ENCODE measurements at regions not wholly inside any gene's neighbourhood (a gene's known extent, or its start where the extent isn't known, plus 50 kb on each side); places are given as distances from the start of the nearest gene placed in this dataset.
A peak's percentile ranks its signal among the peaks of the same experiment; 100 is the strongest.

DNA sequence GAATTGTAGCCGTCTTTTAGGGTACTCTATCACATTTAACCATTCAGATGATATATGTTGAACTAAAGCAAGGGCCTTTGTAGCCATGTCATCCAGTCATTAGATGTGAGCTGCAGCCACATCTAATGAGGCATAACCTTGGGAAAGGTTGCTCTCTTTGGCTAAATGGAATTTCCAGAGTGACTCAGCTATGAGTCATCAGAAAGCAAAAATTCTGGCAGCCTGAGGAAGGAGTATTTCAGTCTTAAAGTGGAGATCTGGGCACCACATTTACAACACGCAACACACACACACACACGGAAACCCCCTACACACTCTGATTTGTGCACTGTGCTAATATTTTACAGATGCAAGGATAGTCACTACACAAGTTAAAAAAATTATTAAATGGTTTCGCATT, 176.9 kb upstream of the ZWINT start:
- H3K79me1 ChIP-seq (ENCODE audit: low read length) = peaks cover 7% of the 10 kb centered on the region
- H2AFZ ChIP-seq (ENCODE audit: insufficient read depth, low read length, poor library complexity) = no peak overlapping the region
- no peaks in the 10 kb centered on the region for H3K9me3 ChIP-seq (ENCODE audit: insufficient read depth, low read depth, low read length)
- no peak overlapping the region for H3K23ac ChIP-seq (ENCODE audit: low read length)
- H3K36me3 ChIP-seq (ENCODE audit: control insufficient read depth in 1 of 2, insufficient read depth in 2 of 2, low read length in 2 of 2) = no peaks in the 10 kb centered on the region
- no CpG with 5 or more reads among the region's 4 CpGs for WGBS (ENCODE audit: extremely low coverage, insufficient coverage, insufficient read length)
- no peak overlapping the region for H2AK5ac ChIP-seq (ENCODE audit: low read length)
- H3K27me3 ChIP-seq (ENCODE audit: insufficient read depth, low read length) = no peaks in the 10 kb centered on the region
- no peak overlapping the region for H2BK120ac ChIP-seq (ENCODE audit: insufficient read depth, low read length, poor library complexity)
- H2BK12ac ChIP-seq (ENCODE audit: low read length) = no peak overlapping the region
- H3K4ac ChIP-seq (ENCODE audit: low read depth, low read length) = no peak overlapping the region
- H3K27ac ChIP-seq (ENCODE audit: low read depth, low read length) = peak overlapping the region; percentile 43
- H3K14ac ChIP-seq (ENCODE audit: low read length) = no peak overlapping the region
- no peak overlapping the region for H3K4me2 ChIP-seq (ENCODE audit: low read length)
- no peak overlapping the region for H3K18ac ChIP-seq (ENCODE audit: low read length)
- H4K12ac ChIP-seq (ENCODE audit: low read depth, low read length) = no peak overlapping the region
- DNase-seq = peak; percentile 10 to 65
- H4K8ac ChIP-seq (ENCODE audit: low read depth, low read length) = no peak overlapping the region
- H2BK5ac ChIP-seq (ENCODE audit: low read depth, low read length, poor library complexity) = no peak overlapping the region
- no peak overlapping the region for H3K4me3 ChIP-seq (ENCODE audit: low read depth, low read length)
- H3K9ac ChIP-seq (ENCODE audit: low read length) = no peak overlapping the region
- peaks cover 0 to 2% of the 10 kb centered on the region in 2 experiments for H3K4me1 ChIP-seq (ENCODE audit: control insufficient read depth in 1 of 2, insufficient read depth in 2 of 2, low read length in 2 of 2)
- no peak overlapping the region for H4K91ac ChIP-seq (ENCODE audit: low read depth, low read length)
- H3K79me2 ChIP-seq (ENCODE audit: control insufficient read depth, insufficient read depth, low read length, poor library complexity) = no peaks in the 10 kb centered on the region

DNA sequence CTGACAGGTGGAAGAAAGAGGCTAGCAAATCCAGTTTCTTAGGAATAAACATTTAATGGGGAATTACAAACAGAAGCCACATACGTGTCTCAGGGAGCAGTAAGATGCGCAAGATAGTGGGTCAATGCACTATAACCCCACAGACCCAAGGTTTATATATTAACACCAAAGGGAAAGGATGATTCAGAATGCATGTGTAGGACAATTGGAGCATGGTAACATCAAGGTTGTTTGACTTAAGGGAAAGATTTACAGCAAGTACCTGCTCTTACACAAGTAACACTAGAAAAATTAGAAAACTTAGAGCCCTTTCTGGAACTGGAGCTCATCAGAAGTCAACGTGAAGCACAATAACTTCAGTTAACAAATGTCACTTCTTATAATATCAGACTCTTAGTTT, 161.1 kb upstream of the ZWINT start:
- no peak overlapping the region for H2BK120ac ChIP-seq (ENCODE audit: insufficient read depth, low read length, poor library complexity)
- H2BK12ac ChIP-seq (ENCODE audit: low read length) = no peak overlapping the region
- no peak overlapping the region for H3K4me2 ChIP-seq (ENCODE audit: low read length)
- H4K12ac ChIP-seq (ENCODE audit: low read depth, low read length) = no peak overlapping the region
- no peaks in the 10 kb centered on the region for H3K4me1 ChIP-seq (ENCODE audit: control insufficient read depth in 1 of 2, insufficient read depth in 2 of 2, low read length in 2 of 2)
- H3K18ac ChIP-seq (ENCODE audit: low read length) = no peak overlapping the region
- no peaks in the 10 kb centered on the region for H3K79me2 ChIP-seq (ENCODE audit: control insufficient read depth, insufficient read depth, low read length, poor library complexity)
- no peak overlapping the region for H4K91ac ChIP-seq (ENCODE audit: low read depth, low read length)
- no CpG with 5 or more reads among the region's 3 CpGs for WGBS (ENCODE audit: extremely low coverage, insufficient coverage, insufficient read length)
- H2BK5ac ChIP-seq (ENCODE audit: low read depth, low read length, poor library complexity) = no peak overlapping the region
- no peak overlapping the region for H2AK5ac ChIP-seq (ENCODE audit: low read length)
- H3K27me3 ChIP-seq (ENCODE audit: insufficient read depth, low read length) = no peaks in the 10 kb centered on the region
- H3K4ac ChIP-seq (ENCODE audit: low read depth, low read length) = no peak overlapping the region
- H3K4me3 ChIP-seq (ENCODE audit: low read depth, low read length) = no peak overlapping the region
- H3K9ac ChIP-seq (ENCODE audit: low read length) = no peak overlapping the region
- no peaks in the 10 kb centered on the region for H3K79me1 ChIP-seq (ENCODE audit: low read length)
- H3K27ac ChIP-seq (ENCODE audit: low read depth, low read length) = no peak overlapping the region
- no peaks in the 10 kb centered on the region for H3K9me3 ChIP-seq (ENCODE audit: insufficient read depth, low read depth, low read length)
- no peak overlapping the region for H2AFZ ChIP-seq (ENCODE audit: insufficient read depth, low read length, poor library complexity)
- no peak overlapping the region for H4K8ac ChIP-seq (ENCODE audit: low read depth, low read length)
- H3K14ac ChIP-seq (ENCODE audit: low read length) = no peak overlapping the region
- no peak overlapping the region for H3K23ac ChIP-seq (ENCODE audit: low read length)
- H3K36me3 ChIP-seq (ENCODE audit: control insufficient read depth in 1 of 2, insufficient read depth in 2 of 2, low read length in 2 of 2) = no peaks in the 10 kb centered on the region
- DNase-seq = no peak

DNA sequence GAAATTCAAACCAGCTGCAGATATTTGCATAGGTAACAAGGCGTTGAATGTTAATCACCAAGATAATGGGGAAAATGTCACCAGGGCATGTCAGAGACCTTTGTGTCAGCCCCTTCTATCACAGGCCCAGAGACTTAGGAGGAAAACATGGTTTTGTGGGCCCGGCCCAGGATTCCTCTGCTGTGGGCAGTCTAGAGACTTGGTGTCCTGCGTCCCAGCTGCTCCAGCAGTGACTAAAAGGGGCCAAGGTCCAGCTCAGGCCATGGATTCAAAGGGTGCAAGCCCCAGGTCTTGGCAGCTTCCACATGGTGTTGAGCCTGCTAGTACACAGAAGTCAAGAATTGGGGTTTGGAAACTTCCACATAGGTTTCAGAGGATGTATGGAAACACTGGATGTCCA, 147.5 kb upstream of the ZWINT start:
- H3K9ac ChIP-seq (ENCODE audit: low read length) = no peak overlapping the region
- no peak overlapping the region for H3K18ac ChIP-seq (ENCODE audit: low read length)
- H3K23ac ChIP-seq (ENCODE audit: low read length) = no peak overlapping the region
- no CpG with 5 or more reads among the region's 3 CpGs for WGBS (ENCODE audit: extremely low coverage, insufficient coverage, insufficient read length)
- H3K79me2 ChIP-seq (ENCODE audit: control insufficient read depth, insufficient read depth, low read length, poor library complexity) = no peaks in the 10 kb centered on the region
- no peak overlapping the region for H3K4ac ChIP-seq (ENCODE audit: low read depth, low read length)
- no peak overlapping the region for H2AK5ac ChIP-seq (ENCODE audit: low read length)
- H2AFZ ChIP-seq (ENCODE audit: insufficient read depth, low read length, poor library complexity) = no peak overlapping the region
- no peak overlapping the region for H3K14ac ChIP-seq (ENCODE audit: low read length)
- H4K8ac ChIP-seq (ENCODE audit: low read depth, low read length) = no peak overlapping the region
- H3K36me3 ChIP-seq (ENCODE audit: control insufficient read depth in 1 of 2, insufficient read depth in 2 of 2, low read length in 2 of 2) = no peaks in the 10 kb centered on the region
- H3K4me3 ChIP-seq (ENCODE audit: low read depth, low read length) = no peak overlapping the region
- H2BK120ac ChIP-seq (ENCODE audit: insufficient read depth, low read length, poor library complexity) = no peak overlapping the region
- no peaks in the 10 kb centered on the region for H3K9me3 ChIP-seq (ENCODE audit: insufficient read depth, low read depth, low read length)
- no peak overlapping the region for H3K27ac ChIP-seq (ENCODE audit: low read depth, low read length)
- H2BK5ac ChIP-seq (ENCODE audit: low read depth, low read length, poor library complexity) = no peak overlapping the region
- H4K91ac ChIP-seq (ENCODE audit: low read depth, low read length) = no peak overlapping the region
- no peaks in the 10 kb centered on the region for H3K79me1 ChIP-seq (ENCODE audit: low read length)
- H3K4me2 ChIP-seq (ENCODE audit: low read length) = no peak overlapping the region
- no peaks in the 10 kb centered on the region for H3K27me3 ChIP-seq (ENCODE audit: insufficient read depth, low read length)
- no peak for DNase-seq
- no peak overlapping the region for H2BK12ac ChIP-seq (ENCODE audit: low read length)
- no peaks in the 10 kb centered on the region for H3K4me1 ChIP-seq (ENCODE audit: control insufficient read depth in 1 of 2, insufficient read depth in 2 of 2, low read length in 2 of 2)
- no peak overlapping the region for H4K12ac ChIP-seq (ENCODE audit: low read depth, low read length)

DNA sequence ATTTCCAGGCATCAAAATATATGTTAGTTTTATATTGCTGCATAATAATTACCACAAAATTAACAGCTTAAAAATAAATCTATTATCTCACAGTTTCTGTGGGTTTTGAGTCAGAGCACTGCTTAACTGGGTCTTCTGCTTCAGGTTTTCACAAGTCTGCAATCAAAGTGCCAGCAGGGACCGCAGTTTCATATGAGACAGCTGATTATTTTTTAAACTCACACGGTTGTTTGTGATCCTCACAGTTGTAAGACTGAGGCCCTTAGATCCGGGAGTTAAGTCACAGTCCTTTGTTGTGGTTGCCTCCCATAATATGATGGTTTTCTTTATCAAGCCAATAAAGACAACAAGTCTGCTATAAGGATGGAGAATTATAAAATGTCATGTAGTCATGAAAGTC, 146.0 kb upstream of the ZWINT start:
- H3K36me3 ChIP-seq (ENCODE audit: control insufficient read depth in 1 of 2, insufficient read depth in 2 of 2, low read length in 2 of 2) = no peaks in the 10 kb centered on the region
- no peak overlapping the region for H2AK5ac ChIP-seq (ENCODE audit: low read length)
- H3K18ac ChIP-seq (ENCODE audit: low read length) = no peak overlapping the region
- WGBS (ENCODE audit: extremely low coverage, insufficient coverage, insufficient read length) = no CpG with 5 or more reads among the region's 3 CpGs
- H3K4me3 ChIP-seq (ENCODE audit: low read depth, low read length) = no peak overlapping the region
- H2BK120ac ChIP-seq (ENCODE audit: insufficient read depth, low read length, poor library complexity) = no peak overlapping the region
- H2BK12ac ChIP-seq (ENCODE audit: low read length) = no peak overlapping the region
- H4K8ac ChIP-seq (ENCODE audit: low read depth, low read length) = no peak overlapping the region
- no peak overlapping the region for H4K12ac ChIP-seq (ENCODE audit: low read depth, low read length)
- no peak overlapping the region for H2BK5ac ChIP-seq (ENCODE audit: low read depth, low read length, poor library complexity)
- H2AFZ ChIP-seq (ENCODE audit: insufficient read depth, low read length, poor library complexity) = no peak overlapping the region
- no peak for DNase-seq
- H3K4ac ChIP-seq (ENCODE audit: low read depth, low read length) = no peak overlapping the region
- H3K9me3 ChIP-seq (ENCODE audit: insufficient read depth, low read depth, low read length) = no peaks in the 10 kb centered on the region
- H3K14ac ChIP-seq (ENCODE audit: low read length) = no peak overlapping the region
- no peak overlapping the region for H3K23ac ChIP-seq (ENCODE audit: low read length)
- no peaks in the 10 kb centered on the region for H3K4me1 ChIP-seq (ENCODE audit: control insufficient read depth in 1 of 2, insufficient read depth in 2 of 2, low read length in 2 of 2)
- no peaks in the 10 kb centered on the region for H3K27me3 ChIP-seq (ENCODE audit: insufficient read depth, low read length)
- no peak overlapping the region for H4K91ac ChIP-seq (ENCODE audit: low read depth, low read length)
- H3K9ac ChIP-seq (ENCODE audit: low read length) = no peak overlapping the region
- H3K4me2 ChIP-seq (ENCODE audit: low read length) = no peak overlapping the region
- no peaks in the 10 kb centered on the region for H3K79me2 ChIP-seq (ENCODE audit: control insufficient read depth, insufficient read depth, low read length, poor library complexity)
- no peak overlapping the region for H3K27ac ChIP-seq (ENCODE audit: low read depth, low read length)
- no peaks in the 10 kb centered on the region for H3K79me1 ChIP-seq (ENCODE audit: low read length)

Measured in trophoblast cell (in vitro differentiated cells and primary cell).